T-cell (primary cell): ENCODE measurements at regions not wholly inside any gene's neighbourhood (a gene's known extent, or its start where the extent isn't known, plus 50 kb on each side); places are given as distances from the start of the nearest gene placed in this dataset.

Experiments
- ATAC-seq, 4 experiments: fragments of 200-7000 bp in 3 of 4; fragments of 150-1000 bp in 1 of 4; cut with Tn5 transposase; replicated peaks in 1 of 4; 1 replicate in 3 of 4; 2 replicates in 1 of 4; pipeline ENCODE4 v1.10.0; 2021; ENCODE audit warnings: moderate library complexity in 3 of 4, mild to moderate bottlenecking in 2 of 4, moderate number of reproducible peaks in 1 of 4
- CTCF ChIA-PET, 2 donors: fragments of 300-600 bp; sonication (Branson Sonifier 250); formaldehyde crosslinking; loops; one replicate each; lab custom pipeline; 2022; ENCODE audit warnings: antibody characterized with exemption in 2 of 2; lab: Charles Lee
- POLR2A ChIA-PET, 2 donors: fragments of 300-600 bp; sonication (Branson Sonifier 250); formaldehyde crosslinking; loops; one replicate each; lab custom pipeline; 2022; ENCODE audit warnings: antibody characterized with exemption in 2 of 2; lab: Charles Lee
- DNase-seq, 35 experiments: peaks; one replicate each; pipeline versions ENCODE4 v3.0.0 to v3.0.0-alpha.2; 2013 to 2023
- H3K27ac ChIP-seq: one replicate; pipeline ENCODE4 v1.5.1; 2013; ENCODE audit warnings: low read length
- H3K27me3 ChIP-seq, 2 experiments: replicated peaks in 1 of 2; 1 replicate in 1 of 2; 2 replicates in 1 of 2; pipeline versions ENCODE4 v1.6.1 to v1.7.0; 2013; ENCODE audit warnings: low read length in 1 of 2, mixed read lengths in 1 of 2; ENCODE audit not compliant: control insufficient read depth in 2 of 2, insufficient read depth in 2 of 2; ENCODE audit errors: extremely low read depth in 1 of 2
- H3K36me3 ChIP-seq, 2 donors: 1 replicate in 1 of 2; 2 replicates in 1 of 2; pipeline versions ENCODE4 v1.6.1 to v1.7.0; 2013; ENCODE audit warnings: low read length in 1 of 2; ENCODE audit not compliant: control insufficient read depth in 2 of 2, insufficient read depth in 1 of 2; ENCODE audit errors: extremely low read depth in 1 of 2
- H3K4me1 ChIP-seq, 2 experiments: 1 replicate in 1 of 2; 2 replicates in 1 of 2; pipeline versions ENCODE4 v1.6.1 to v1.7.0; 2013; ENCODE audit warnings: low read length in 2 of 2, mixed read lengths in 1 of 2; ENCODE audit not compliant: insufficient read depth in 2 of 2, control insufficient read depth in 1 of 2; ENCODE audit errors: extremely low read depth in 1 of 2
- H3K4me3 ChIP-seq, 2 donors: 1 replicate in 1 of 2; 2 replicates in 1 of 2; pipeline versions ENCODE4 v1.5.1 to v1.7.0; 2013; ENCODE audit warnings: mild to moderate bottlenecking in 2 of 2, low read length in 1 of 2, moderate library complexity in 1 of 2; ENCODE audit not compliant: control insufficient read depth in 1 of 2; ENCODE audit errors: extremely low read depth in 1 of 2
- H3K9me3 ChIP-seq: 2 replicates; pipeline ENCODE4 v1.7.0; 2013
- H3K27ac Mint-ChIP-seq, 2 donors: one replicate each; pipeline ENCODE4 v1.8.0; 2020 to 2021; ENCODE audit warnings: mild to moderate bottlenecking in 2 of 2, mixed read lengths in 2 of 2
- H3K27me3 Mint-ChIP-seq, 2 donors: one replicate each; pipeline ENCODE4 v1.8.0; 2021 to 2022; ENCODE audit warnings: mixed read lengths in 2 of 2
- H3K36me3 Mint-ChIP-seq: one replicate; pipeline ENCODE4 v1.8.0; 2021; ENCODE audit warnings: mixed read lengths
- H3K4me1 Mint-ChIP-seq, 3 donors: one replicate each; pipeline ENCODE4 v1.8.0; 2020 to 2022; ENCODE audit warnings: mixed read lengths in 3 of 3, mild to moderate bottlenecking in 1 of 3
- H3K4me3 Mint-ChIP-seq, 3 donors: one replicate each; pipeline ENCODE4 v1.8.0; 2020 to 2022; ENCODE audit warnings: mild to moderate bottlenecking in 3 of 3, mixed read lengths in 3 of 3, moderate library complexity in 3 of 3
- H3K9me3 Mint-ChIP-seq, 3 donors: one replicate each; pipeline ENCODE4 v1.8.0; 2020 to 2022; ENCODE audit warnings: mixed read lengths in 3 of 3
- WGBS: methylation state at CpG from one replicate; pipeline ENCODE4 v1.1.5; 2013; ENCODE audit warnings: missing lambda C conversion rate; ENCODE audit not compliant: insufficient coverage; 5-methylcytosine and 5-hydroxymethylcytosine counted together

GRCh38 chr18:43893001-43893637, 615.8 kb upstream of the SYT4 start:
- H3K4me1 Mint-ChIP-seq = no peaks in the 10 kb centered on the region
- POLR2A ChIA-PET = no interaction called here
- no peak overlapping the region for H3K4me3 Mint-ChIP-seq
- Histone ChIP-seq H3K36me3 (no peaks in the 10 kb centered on the region), H3K27ac (no peak overlapping the region), H3K9me3 (no peaks in the 10 kb centered on the region), H3K27me3 (no peaks in the 10 kb centered on the region), H3K4me1 (no peaks in the 10 kb centered on the region), H3K4me3 (no peak overlapping the region)
- H3K9me3 Mint-ChIP-seq = peaks cover 4 to 26% (median 20%) of the 10 kb centered on the region in 3 donors
- no peaks in the 10 kb centered on the region for H3K27me3 Mint-ChIP-seq
- no peaks in the 10 kb centered on the region for H3K36me3 Mint-ChIP-seq
- DNase-seq = no peak
- H3K27ac Mint-ChIP-seq = no peak overlapping the region
- ATAC-seq = no peak
- CTCF ChIA-PET = interaction anchor here in 1 of 2 donors (0.6 kb wide), 1 partner anchor 15 kb away, joined by 4 read pairs; no protein-coding TSS in a partner anchor
- WGBS = 100% methylated on average over 1 of the region's 5 CpGs

DNA sequence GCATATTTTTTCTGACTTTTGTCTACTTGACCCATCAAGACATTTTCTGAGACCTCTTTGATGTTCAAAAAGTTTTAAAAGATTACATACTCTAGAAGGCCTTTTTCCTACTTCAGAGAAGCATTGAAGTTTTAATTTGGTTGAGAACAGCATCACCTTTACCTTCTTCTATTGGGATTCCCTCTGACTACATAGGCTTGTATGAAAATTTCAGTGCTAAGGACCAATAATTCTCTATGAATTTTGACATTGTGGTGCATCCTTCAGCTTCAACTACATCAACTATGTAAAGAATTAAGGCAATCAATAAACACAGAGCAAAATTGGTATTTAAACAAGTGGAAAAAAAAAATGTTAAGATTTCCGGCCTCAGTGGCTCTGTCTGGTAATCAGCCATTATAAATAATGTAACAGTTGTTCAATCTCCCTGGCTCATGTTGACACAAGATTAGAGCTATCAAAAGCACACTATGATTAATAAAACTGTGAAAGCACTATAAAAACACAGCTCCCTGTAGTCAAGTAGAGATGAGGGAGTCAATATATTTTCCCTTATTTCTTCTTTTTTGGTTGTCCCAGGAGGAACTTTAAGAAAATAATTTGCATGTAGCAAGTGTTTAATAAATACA, 627.0 kb upstream of the SYT4 start:
- ATAC-seq (no peak), DNase-seq (no peak)
- H3K4me3 Mint-ChIP-seq = no peak overlapping the region
- H3K36me3 Mint-ChIP-seq = no peaks in the 10 kb centered on the region
- H3K27me3 Mint-ChIP-seq = no peaks in the 10 kb centered on the region
- Histone ChIP-seq H3K4me1 (no peaks in the 10 kb centered on the region), H3K27me3 (no peaks in the 10 kb centered on the region), H3K36me3 (no peaks in the 10 kb centered on the region), H3K27ac (no peak overlapping the region), H3K4me3 (no peak overlapping the region), H3K9me3 (no peaks in the 10 kb centered on the region)
- CTCF ChIA-PET = no interaction called here
- no CpG with 5 or more reads among the region's 1 CpG for WGBS
- POLR2A ChIA-PET = no interaction called here
- H3K27ac Mint-ChIP-seq = no peak overlapping the region
- no peaks in the 10 kb centered on the region for H3K4me1 Mint-ChIP-seq
- peaks cover 0 to 6% (median 4%) of the 10 kb centered on the region in 3 donors for H3K9me3 Mint-ChIP-seq

DNA sequence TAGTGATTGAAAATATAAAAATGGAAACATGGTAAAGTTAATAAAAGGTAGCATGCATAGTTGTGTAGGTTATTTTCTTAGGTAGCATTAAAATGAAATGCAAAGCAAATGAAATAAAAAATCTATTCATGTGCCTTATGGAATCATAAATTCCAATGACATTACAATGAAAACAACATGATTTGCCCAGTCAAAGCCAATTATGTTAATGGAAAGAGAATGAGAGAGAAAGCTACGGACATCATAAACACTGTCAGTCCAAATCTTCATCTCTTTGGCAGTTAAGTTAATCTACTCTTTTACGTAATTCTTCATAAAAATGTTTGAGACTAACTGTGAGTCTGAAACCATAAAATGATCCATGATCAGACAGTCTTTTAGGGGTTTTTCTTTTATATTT, 636.7 kb upstream of the SYT4 start:
- Histone ChIP-seq H3K27me3 (no peaks in the 10 kb centered on the region), H3K9me3 (no peaks in the 10 kb centered on the region), H3K4me1 (no peaks in the 10 kb centered on the region), H3K4me3 (no peak overlapping the region), H3K36me3 (no peaks in the 10 kb centered on the region), H3K27ac (no peak overlapping the region)
- no peak for DNase-seq
- WGBS = no CpG with 5 or more reads among the region's 2 CpGs
- H3K4me1 Mint-ChIP-seq = no peaks in the 10 kb centered on the region
- ATAC-seq = no peak
- H3K27me3 Mint-ChIP-seq = no peaks in the 10 kb centered on the region
- no peak overlapping the region for H3K4me3 Mint-ChIP-seq
- ChIA-PET POLR2A (no interaction called here), CTCF (no interaction called here)
- no peak overlapping the region for H3K27ac Mint-ChIP-seq
- no peaks in the 10 kb centered on the region for H3K36me3 Mint-ChIP-seq
- H3K9me3 Mint-ChIP-seq = peaks cover 5 to 20% (median 11%) of the 10 kb centered on the region in 3 donors

DNA sequence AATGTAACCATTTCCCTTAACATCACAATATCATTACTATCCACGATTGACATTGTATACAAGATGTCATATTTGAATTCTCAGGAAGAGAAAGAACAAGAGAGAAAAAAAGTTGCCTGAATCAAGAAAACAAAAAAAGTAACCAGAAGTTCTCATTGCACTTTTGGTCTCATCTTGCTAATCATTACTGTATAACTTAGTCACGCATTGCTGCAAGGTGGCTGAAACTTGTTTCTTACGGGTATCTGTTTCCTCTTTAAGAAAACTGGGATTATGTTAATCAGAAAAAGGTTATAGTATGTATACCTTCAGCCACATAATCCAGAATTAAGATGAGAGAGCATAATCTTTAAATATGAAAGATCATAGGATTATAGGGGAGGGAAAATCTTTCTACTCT, 639.7 kb upstream of the SYT4 start:
- Mint-ChIP-seq H3K27ac (no peak overlapping the region), H3K4me1 (no peaks in the 10 kb centered on the region), H3K27me3 (no peaks in the 10 kb centered on the region), H3K9me3 (peaks cover 4 to 14% (median 8%) of the 10 kb centered on the region in 3 donors), H3K4me3 (no peak overlapping the region), H3K36me3 (no peaks in the 10 kb centered on the region)
- no peaks in the 10 kb centered on the region for H3K4me1 ChIP-seq
- no peak for ATAC-seq
- H3K27me3 ChIP-seq = no peaks in the 10 kb centered on the region
- ChIA-PET CTCF (no interaction called here), POLR2A (no interaction called here)
- H3K9me3 ChIP-seq = no peaks in the 10 kb centered on the region
- no peaks in the 10 kb centered on the region for H3K36me3 ChIP-seq
- DNase-seq = no peak
- H3K4me3 ChIP-seq = no peak overlapping the region
- no peak overlapping the region for H3K27ac ChIP-seq
- no CpG with 5 or more reads among the region's 3 CpGs for WGBS

DNA sequence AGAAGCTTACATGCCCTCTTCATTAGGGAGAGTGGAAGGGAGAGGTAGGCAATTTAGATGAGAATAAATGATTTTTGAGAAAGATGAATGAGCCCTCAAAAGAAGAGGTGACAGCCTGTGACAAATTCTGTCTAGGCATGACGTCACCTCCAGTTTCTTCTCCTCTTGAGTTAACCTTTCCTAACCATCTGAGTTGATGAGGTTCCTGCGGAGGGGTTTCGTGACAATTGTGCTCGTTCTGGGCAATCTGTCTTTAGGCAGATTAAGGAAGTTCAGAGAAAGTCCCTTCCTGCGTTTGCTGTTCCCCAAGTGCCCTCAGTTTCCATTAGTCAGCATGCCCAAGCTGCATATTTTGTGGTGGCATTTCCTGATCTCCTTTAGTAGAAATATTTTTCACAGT, 640.2 kb upstream of the SYT4 start:
- Mint-ChIP-seq H3K27ac (no peak overlapping the region), H3K4me1 (no peaks in the 10 kb centered on the region), H3K27me3 (no peaks in the 10 kb centered on the region), H3K36me3 (no peaks in the 10 kb centered on the region), H3K9me3 (peaks cover 0 to 11% (median 5%) of the 10 kb centered on the region in 3 donors), H3K4me3 (no peak overlapping the region)
- CTCF ChIA-PET = no interaction called here
- POLR2A ChIA-PET = interaction anchor here in 1 of 2 donors (0.6 kb wide), 1 partner anchor 105 kb away, joined by 3 read pairs; no protein-coding TSS in a partner anchor
- Histone ChIP-seq H3K27ac (no peak overlapping the region), H3K9me3 (no peaks in the 10 kb centered on the region), H3K36me3 (no peaks in the 10 kb centered on the region), H3K4me3 (no peak overlapping the region), H3K27me3 (no peaks in the 10 kb centered on the region), H3K4me1 (no peaks in the 10 kb centered on the region)
- no peak for DNase-seq
- ATAC-seq = no peak
- 53% methylated on average over 3 of the region's 5 CpGs for WGBS

GRCh38 chr18:43919551-43919950, 642.3 kb upstream of the SYT4 start:
- Mint-ChIP-seq H3K9me3 (peaks cover 0 to 11% (median 5%) of the 10 kb centered on the region in 3 donors), H3K4me1 (no peaks in the 10 kb centered on the region), H3K27ac (no peak overlapping the region), H3K36me3 (no peaks in the 10 kb centered on the region), H3K4me3 (no peak overlapping the region), H3K27me3 (no peaks in the 10 kb centered on the region)
- Histone ChIP-seq H3K36me3 (no peaks in the 10 kb centered on the region), H3K4me3 (no peak overlapping the region), H3K27me3 (no peaks in the 10 kb centered on the region), H3K4me1 (no peaks in the 10 kb centered on the region), H3K9me3 (no peaks in the 10 kb centered on the region), H3K27ac (no peak overlapping the region)
- DNase-seq (no peak), ATAC-seq (no peak)
- CTCF ChIA-PET = no interaction called here
- POLR2A ChIA-PET = no interaction called here
